ENCODE measurements at regions not wholly inside any gene's neighbourhood (a gene's known extent, or its start where the extent isn't known, plus 50 kb on each side); places are given as distances from the start of the nearest gene placed in this dataset.

DNA sequence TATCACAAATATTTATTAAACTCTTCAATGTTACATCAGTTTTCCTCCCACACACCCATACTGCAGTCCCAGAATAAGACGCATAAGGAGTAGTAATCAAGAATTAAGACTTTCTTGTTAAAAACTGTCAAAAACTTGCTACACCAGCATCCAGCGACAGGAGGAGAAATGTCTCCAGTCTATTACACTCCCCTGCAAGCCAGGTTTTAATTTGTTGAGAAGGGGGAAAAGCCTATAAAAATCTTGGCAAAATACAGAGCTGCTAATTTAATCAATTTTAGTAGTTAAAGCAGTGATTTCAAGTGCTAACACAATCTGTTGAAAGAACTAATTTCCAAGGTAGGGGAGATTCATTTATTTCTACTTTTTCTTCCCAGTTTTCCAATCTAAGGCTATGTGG, 102.0 kb upstream of the MED13 start:
- TF ChIP-seq, protein P1, sequence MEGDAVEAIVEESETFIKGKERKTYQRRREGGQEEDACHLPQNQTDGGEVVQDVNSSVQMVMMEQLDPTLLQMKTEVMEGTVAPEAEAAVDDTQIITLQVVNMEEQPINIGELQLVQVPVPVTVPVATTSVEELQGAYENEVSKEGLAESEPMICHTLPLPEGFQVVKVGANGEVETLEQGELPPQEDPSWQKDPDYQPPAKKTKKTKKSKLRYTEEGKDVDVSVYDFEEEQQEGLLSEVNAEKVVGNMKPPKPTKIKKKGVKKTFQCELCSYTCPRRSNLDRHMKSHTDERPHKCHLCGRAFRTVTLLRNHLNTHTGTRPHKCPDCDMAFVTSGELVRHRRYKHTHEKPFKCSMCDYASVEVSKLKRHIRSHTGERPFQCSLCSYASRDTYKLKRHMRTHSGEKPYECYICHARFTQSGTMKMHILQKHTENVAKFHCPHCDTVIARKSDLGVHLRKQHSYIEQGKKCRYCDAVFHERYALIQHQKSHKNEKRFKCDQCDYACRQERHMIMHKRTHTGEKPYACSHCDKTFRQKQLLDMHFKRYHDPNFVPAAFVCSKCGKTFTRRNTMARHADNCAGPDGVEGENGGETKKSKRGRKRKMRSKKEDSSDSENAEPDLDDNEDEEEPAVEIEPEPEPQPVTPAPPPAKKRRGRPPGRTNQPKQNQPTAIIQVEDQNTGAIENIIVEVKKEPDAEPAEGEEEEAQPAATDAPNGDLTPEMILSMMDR (IDR thresholded peaks at IDR 0.05; ENCODE audit: unreplicated experiment): no peak
- H3K27me3 Mint-ChIP-seq (ENCODE audit: low read depth): no peaks in the 10 kb centered on the region
- H3K4me3 Mint-ChIP-seq: no peak overlapping the region
- H3K27ac Mint-ChIP-seq: no peak overlapping the region
- H3K36me3 Mint-ChIP-seq: no peaks in the 10 kb centered on the region
- no peak for DNase-seq (ENCODE audit: low spot score in 2 of 2, unreplicated experiment in 2 of 2)
- peaks cover 17% of the 10 kb centered on the region for H3K4me1 Mint-ChIP-seq
- H3K9me3 Mint-ChIP-seq: no peaks in the 10 kb centered on the region

GRCh38 chr17:62164747-62165722, 100.0 kb upstream of the MED13 start:
- no peaks in the 10 kb centered on the region for H3K9me3 Mint-ChIP-seq
- no peaks in the 10 kb centered on the region for H3K36me3 Mint-ChIP-seq
- H3K4me1 Mint-ChIP-seq: peaks cover 17% of the 10 kb centered on the region
- DNase-seq (ENCODE audit: low spot score in 2 of 2, unreplicated experiment in 2 of 2): no peak
- peaks cover 2% of the 10 kb centered on the region for H3K27me3 Mint-ChIP-seq (ENCODE audit: low read depth)
- H3K27ac Mint-ChIP-seq: no peak overlapping the region
- H3K4me3 Mint-ChIP-seq: no peak overlapping the region
- TF ChIP-seq, protein P1 (IDR thresholded peaks at IDR 0.05; ENCODE audit: unreplicated experiment): no peak

GRCh38 chr17:62163847-62164246, 98.8 kb upstream of the MED13 start:
- H3K4me1 Mint-ChIP-seq: peaks cover 17% of the 10 kb centered on the region
- no peaks in the 10 kb centered on the region for H3K9me3 Mint-ChIP-seq
- H3K27me3 Mint-ChIP-seq (ENCODE audit: low read depth): peaks cover 4% of the 10 kb centered on the region
- TF ChIP-seq, protein P1 (IDR thresholded peaks at IDR 0.05; ENCODE audit: unreplicated experiment): no peak
- no peak overlapping the region for H3K27ac Mint-ChIP-seq
- no peak for DNase-seq (ENCODE audit: low spot score in 2 of 2, unreplicated experiment in 2 of 2)
- H3K36me3 Mint-ChIP-seq: no peaks in the 10 kb centered on the region
- no peak overlapping the region for H3K4me3 Mint-ChIP-seq

GRCh38 chr17:62162898-62163297, 97.8 kb upstream of the MED13 start:
- Mint-ChIP-seq H3K4me1 (peaks cover 17% of the 10 kb centered on the region), H3K27ac (no peak overlapping the region), H3K36me3 (no peaks in the 10 kb centered on the region), H3K4me3 (no peak overlapping the region), H3K9me3 (no peaks in the 10 kb centered on the region), H3K27me3 (ENCODE audit: low read depth) (peaks cover 4% of the 10 kb centered on the region)
- DNase-seq (ENCODE audit: low spot score in 2 of 2, unreplicated experiment in 2 of 2): no peak
- TF ChIP-seq, protein P1 (IDR thresholded peaks at IDR 0.05; ENCODE audit: unreplicated experiment): no peak

DNA sequence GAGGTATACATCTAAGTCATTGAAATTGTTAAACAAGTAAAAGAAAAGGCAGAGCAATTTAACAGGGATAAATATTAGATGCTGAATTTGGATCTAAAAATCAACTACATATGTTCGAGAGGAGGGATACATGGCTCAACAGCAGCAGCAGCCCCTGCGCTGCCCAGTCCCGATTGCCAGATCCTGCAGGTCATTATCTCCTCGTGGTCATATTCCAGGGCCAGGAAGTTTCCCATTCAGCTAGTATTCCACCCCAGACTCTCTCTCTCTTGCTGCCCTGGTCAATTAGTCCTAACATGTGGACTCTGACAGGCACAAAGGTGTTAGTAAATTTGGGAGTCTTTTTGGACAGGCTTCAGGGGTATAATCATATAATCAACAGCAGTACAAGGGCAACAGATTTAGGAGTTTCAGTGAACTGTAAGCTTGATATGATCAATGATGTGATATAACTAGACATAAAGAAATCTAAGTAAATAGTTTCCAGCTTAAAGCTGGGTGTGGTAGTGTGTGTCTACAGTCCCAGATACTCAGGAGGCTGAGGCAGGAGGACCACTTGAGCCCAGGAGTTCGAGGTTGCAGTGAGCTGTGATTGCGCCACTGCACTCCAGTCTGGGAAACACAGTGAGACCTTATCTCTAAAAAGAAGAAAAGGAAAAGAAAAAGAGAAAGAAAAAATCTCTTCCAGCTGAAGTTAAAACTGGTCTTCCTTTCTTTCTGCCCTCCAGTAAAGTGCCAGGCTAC, 96.5 kb upstream of the MED13 start:
- Mint-ChIP-seq H3K27me3 (ENCODE audit: low read depth) (peaks cover 4% of the 10 kb centered on the region), H3K9me3 (no peaks in the 10 kb centered on the region), H3K4me3 (no peak overlapping the region), H3K36me3 (no peaks in the 10 kb centered on the region), H3K27ac (no peak overlapping the region), H3K4me1 (peaks cover 17% of the 10 kb centered on the region)
- TF ChIP-seq, protein P1 (IDR thresholded peaks at IDR 0.05; ENCODE audit: unreplicated experiment): no peak
- DNase-seq (ENCODE audit: low spot score in 2 of 2, unreplicated experiment in 2 of 2): no peak
